Stimulated activated CD4-positive, alpha-beta T cell treated with anti-CD3 and anti-CD28 coated beads, Interleukin-2, amount 100 ng/mL, for 24 hours (primary cell): ENCODE measurements at regions not wholly inside any gene's neighbourhood (a gene's known extent, or its start where the extent isn't known, plus 50 kb on each side); places are given as distances from the start of the nearest gene placed in this dataset.

ENCODE experiments used
- DNase-seq, 2 donors: peaks; one replicate each; pipeline ENCODE4 v3.0.0-alpha.2; 2020

DNA sequence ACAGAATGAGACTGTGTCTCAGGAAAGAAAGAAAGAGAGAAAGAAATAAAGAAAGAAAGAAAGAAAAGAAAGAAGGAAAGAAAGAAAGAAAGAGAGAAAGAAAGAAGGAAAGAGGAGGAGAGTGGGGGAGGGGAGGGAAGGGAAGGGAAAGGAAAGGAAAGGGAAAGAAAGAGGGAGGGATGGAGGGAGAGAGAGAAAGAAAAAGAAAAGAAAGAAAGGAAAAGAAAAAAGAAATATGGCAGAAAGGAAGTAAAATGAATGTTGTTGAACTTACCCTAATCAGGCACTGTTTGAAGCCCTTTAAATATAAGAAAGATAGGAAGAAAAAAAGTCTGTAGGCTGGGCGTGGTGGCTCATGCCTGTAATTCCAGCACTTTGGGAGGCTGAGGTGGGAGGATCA lies 276.1 kb downstream of the INSC start:
- no peak for DNase-seq

DNA sequence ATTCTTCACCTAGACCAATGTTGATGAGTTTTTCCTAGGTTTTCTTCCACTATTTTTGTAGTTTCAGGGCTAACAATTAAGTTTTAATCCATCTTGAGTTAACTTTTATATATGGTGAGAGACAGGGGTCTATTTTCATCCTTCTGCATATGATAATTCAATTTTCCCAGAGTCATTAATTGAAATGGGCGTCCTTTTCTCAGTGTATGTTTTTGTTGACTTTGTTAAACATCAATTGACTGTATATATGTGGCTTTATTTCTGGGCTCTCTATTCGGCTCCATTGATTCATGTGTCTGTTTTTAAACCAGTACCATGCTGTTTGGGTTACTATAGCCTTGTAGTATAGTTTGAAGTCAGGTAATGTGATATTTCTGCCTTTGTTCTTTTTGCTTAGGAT lies 282.1 kb downstream of the INSC start:
- DNase-seq: no peak

DNA sequence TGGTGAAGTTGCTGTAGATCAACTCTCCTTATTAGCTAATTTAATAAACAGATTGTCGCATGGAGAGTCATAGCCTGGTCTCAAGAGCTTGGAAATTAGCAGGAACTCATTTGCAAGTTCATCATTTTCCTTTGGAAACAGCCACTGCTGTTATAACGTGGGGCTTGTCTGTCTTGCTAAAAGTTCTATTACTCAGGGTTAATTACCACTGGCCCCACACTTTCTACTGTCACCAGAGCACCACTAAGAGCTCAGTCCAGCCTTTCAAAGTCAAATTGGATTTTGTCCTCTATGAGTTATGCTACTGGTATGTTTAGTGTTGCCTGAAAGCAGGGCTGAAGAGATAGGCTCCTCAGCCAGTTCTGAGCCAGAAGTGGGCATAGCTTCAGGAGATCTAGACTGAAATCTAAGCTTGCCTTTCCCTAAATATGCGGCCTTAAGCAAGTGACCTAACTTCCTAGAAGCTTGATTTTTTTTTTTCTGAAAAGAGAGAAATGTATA lies 292.2 kb downstream of the INSC start:
- no peak for DNase-seq

DNA sequence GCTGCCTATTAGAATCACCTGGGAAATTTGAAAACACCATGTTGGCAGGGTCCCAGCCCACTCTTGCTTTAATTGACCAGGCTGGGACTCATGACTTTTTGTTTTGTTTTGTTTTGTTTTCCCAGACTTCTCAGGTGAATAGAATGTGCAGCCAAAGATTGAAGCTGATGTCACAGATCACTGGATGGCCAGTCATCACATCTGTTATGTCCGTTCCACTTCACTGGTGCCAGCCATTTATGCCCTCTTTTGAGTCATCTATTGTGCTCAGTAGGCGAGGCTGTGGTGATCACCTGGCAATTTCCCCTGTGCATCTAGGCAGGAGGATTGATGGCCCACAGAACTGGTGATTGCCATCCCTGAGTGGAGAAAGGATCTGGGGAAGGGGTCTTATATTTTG lies 297.3 kb downstream of the INSC start:
- no peak for DNase-seq

DNA sequence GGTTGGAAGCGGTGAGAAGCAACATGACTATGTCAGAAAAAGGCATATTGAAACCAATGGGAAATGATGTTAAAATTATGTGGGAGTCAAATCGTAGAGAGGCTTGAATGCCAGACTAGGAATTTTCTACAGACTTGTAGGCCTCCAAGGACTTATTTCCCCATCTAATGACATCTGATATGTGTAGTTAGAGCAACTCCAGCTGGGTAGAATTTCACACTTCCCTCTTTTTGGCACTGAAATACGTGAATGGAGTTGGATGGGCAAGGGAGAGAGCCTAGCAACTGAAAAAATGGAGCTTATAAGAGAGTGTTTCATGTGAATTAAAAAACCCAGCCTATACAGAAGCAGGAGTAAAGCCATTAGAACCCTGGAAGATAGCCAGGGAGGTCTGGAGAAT lies 304.2 kb downstream of the INSC start:
- DNase-seq: no peak

DNA sequence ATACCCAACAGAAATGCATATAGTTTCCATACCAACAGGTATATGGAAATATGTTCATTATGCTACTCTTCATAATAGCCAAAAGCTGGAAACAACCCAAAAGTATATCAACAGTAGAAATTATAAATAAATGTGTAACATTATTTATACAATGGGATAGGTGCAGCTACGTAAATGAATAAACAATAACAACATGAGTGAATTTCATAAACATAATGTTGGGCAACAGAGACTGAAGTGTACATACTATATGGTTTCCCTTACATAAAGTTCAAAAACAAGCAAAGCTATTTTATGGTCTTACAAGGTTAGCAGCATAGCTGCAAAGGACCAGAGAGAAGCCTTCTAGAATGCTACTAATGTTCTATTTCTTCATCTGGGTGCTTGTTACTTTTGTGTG lies 305.0 kb downstream of the INSC start:
- no peak for DNase-seq

DNA sequence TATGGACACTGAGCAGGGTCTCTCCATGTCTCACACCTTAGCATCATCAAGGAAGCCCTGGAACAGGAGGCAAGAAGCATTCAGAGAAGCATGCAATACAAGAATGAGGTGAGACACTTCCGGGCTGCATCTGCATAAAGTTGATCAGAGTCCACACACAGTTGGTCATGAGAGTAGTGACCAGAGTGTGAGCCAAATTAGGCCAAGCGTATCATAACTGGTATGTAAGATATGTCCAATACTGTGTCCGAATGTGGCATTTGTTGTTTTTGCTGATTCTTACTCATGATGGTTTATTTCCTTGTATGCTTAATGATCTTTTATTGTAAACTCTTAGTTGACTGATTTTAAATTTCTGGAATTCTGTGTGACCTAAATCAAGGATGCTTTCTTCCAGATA lies 315.7 kb downstream of the INSC start:
- DNase-seq: no peak

DNA sequence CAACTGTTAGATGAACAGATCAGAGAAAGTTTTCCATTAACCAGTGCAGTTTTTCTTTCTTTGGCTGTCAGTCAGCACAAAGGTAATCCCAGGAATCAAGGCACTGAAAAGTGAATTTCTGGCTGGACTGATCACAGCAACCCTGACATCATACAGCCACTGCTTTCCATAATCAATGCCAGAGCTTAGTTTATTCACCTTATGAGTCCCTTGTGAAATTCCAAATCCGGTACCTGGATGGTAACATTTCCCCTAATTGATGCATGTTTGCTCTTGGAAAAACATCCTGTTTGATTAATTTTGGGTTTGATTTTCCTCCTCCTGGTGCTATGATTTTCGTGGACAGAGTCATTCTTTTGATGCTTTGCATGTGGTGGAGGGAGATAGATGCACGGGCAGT lies 319.8 kb downstream of the INSC start:
- no peak for DNase-seq

DNA sequence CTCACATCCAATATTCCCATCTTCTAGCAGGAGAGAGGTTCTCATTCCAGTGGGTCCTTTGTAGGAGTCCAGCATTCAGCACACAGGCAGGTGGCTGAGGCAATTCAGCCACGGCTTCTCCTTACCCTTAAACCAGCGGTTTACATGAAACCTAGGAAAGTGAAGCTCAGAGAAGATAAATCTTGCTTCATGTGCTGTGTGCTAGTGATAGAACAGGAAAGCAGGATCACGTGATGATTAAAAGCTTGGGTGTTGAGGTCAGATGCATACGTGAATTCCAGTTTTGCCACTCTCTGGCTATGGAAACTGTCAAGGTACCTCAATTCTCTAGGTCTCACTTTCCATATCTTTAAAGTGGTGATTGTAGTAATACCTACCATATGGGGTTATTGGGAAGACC lies 331.6 kb downstream of the INSC start:
- DNase-seq: no peak

DNA sequence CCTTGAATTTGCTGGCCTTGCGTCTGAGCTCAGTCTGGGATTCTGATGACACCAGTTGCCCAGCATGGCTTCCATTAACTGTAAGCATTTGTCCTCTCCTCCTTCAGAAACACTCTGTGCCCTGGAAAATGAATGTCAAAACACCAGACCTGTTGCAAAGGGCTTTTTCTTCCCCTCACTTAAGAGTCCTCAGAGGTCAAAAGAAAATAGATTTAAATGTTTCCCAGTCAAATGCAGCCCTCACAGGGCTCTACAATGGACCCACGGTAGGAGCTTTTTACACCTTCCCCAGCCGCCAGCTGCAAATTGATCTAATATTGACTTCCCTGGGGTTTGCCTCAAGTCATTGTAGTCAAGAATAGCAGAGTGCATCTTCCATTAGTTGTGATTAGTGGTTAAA lies 332.2 kb downstream of the INSC start:
- no peak for DNase-seq

DNA sequence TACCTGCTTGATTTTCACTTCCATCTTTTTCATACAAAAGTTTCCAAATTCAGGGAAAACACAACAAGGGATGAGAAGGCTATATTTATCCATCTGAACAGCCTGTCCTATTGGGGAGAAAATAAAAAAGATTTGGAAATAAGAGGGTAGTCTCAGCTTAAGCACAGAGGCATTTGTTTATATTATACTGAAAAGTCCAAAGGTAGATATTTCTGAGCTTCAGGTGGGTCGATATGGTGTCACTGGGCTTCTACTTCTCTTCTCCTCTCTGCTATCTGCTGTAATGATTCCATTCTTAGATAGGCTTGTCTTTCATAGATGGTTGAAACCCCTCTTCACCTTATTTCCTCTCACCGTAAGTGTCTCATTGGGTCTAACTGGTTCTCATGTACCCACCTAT lies 337.0 kb downstream of the INSC start:
- no peak for DNase-seq

DNA sequence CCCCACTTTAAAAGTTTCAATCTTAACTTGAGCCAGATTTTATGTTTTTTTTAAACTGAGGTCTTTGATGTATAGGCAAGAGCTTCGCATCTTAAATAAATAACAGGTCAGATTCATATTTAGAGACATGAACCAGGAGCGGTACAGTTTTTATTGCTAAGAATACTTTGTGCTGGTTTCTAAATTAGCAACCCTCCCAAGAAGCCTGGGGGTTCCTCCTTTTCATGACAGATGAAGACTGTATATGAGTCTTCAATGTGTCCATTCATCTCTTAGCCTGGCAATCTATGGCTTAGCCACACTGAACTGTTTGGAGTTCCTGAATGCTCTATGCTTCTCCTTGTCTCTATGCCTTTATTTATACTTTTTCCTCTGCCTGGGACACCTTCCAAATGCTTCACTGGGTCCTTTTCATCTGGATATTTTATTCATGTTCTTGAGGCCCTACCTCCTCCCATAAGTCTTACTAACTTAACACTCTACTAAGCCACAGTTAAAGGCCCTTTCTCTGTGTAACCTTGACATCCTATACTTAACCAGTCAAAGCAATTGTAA lies 338.6 kb downstream of the INSC start:
- DNase-seq: no peak

DNA sequence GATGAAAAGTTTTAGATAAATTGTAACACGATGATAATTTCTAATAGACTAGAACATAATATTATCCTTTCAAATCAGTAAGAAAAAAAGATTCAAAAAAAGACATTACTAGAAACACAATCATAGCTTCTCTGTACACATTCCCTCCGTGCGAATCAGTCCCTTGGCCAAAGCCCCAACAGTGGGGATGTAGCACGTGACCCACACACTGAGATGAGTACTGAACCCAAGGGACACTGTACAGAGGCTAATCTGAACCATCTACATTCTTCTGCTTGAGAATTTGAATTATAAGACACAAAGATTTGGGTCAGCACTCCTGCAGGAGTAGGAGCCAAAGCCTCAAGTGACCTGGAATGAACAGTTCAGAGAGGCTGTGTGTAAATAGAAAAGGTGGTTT lies 353.7 kb downstream of the INSC start:
- DNase-seq: no peak

DNA sequence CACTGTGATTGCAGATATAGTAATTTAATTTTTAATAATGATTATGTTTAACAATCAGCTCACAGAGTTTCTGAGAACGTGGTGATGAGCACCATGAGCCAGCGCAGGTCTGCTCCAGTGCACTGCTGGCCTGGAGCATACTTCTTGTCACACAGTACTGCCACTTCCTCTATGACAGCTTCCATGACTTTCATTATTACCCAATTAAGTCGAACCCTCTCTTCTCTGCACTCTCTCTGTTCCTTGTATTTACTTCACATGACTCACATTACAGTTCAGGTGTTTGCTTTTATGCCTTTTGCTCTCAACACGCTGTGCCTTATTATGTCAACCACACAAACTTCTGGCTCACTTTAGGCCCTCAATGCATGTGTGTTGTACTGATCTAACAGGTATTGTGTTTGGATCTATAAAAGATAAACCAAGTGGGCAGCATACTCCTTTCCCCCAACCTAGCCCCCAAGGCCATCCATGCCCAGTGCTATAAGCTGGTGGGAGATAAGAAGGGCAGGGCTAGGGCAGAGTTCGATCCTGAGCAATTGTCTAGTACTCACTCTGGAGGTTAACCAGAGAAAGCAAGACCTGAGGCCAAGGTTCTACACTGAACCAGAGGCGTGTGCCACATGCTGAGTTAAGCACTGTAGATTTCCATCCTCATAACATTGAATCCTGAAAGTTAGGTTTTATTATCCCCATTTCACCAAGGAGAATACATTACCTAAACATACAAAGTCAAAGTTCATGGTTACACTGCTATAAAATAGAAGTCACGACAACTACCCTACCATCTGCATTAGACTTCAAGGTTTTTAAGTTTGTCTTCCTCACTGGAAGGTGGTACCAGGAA lies 356.5 kb downstream of the INSC start:
- no peak for DNase-seq

DNA sequence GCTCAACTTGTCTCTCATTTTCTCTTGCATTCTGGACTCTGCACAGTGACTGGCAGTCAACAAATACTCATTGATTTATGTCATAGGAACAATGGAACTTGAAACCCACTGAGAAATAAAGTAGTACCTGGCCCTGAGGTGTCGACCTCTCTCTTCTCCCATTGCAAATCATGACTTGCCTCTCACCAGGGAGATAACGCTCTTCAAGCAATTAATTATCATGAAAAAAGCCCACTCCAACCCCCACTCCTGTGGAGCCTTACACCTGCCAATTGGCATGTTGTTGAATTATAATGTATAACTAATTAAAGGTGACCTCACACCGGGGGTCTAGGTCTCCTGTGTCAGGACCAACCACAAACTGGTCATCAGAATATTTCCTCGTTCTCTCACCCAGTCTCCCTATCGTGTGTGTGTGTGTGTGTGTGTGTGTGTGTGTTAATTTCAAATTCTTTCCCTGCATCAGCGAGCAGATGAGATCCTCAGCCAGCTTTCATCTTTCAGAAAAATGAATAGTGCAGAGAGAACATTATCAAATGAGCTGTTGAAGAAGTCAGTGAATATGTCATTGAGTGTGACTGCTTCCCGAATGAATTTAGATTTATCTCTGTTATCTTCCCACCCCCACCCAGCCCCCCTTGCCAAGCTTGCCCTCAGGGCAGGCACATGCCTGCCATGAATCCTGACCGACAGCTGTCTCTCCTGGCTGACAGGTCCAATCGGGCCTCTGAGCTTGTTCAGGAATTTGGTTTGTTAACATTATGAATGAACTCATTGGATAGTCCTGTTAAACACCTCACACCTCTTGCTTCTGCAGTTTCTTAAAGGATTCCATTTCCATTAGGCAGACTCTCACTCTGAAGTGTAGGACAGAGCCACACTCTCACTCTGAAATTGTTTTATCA lies 357.4 kb downstream of the INSC start:
- no peak for DNase-seq

DNA sequence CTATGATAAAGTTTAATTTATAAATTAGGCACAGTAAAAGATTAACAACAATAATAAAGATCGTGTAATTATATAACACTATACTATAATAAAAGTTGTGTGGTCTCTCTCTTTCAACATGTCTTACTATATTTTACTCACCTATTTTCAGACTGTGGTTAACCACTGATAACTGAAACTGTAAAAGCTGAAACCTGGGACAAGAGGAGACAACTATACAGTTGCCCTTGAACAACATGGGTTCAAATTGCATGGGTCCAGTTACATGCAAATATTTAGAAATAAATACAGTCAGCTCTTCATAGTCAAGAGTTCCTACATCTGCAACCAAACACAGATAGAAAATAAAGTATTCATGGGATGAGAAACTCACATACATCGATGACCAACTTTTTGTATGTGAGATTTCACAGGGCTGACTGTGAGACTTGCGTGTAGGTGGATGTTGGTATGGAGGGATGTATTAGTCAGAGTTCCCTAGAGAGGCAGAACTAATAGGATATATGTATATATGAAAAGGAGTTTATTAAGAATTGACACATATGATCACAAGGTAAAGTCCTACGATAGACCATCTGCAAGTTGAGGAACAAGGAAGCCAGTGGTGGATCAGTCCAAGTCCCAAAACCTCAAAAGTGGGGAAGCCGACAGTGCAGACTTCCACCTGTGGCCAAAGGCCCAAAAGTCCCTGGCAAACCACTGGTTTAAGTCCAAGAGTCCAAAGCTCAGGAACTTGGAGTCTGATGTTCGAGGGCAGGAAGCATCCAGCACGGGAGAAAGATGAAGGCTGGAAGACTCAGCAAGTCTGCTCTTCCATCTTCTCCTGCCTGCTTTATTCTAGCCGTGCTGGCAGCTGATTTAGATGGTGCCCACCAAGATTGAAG lies 359.5 kb downstream of the INSC start:
- no peak for DNase-seq

DNA sequence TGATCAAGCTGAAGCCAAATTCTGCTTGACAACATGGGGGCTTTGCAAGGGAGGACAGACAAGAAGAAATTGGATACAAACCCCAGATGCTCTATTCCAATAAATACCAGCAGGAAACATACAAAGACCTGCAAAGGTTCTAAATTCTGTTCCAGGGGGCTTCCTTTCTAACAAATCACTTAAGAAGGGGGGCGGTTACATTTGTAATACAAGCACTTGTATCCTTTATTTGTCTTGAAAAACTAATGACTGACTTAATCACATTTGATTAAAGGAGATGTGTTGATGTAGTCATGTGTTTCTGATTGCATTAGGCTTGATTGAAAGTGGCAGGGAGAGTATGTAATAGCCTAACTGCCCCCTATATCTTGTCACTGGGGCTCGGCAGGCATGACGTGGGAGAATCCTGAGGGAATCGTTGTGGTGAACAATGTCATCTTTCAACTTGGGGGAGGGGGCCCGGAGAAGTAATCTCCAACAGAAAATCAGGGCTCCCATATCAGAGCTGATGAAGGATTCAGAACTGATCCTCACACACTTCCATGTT lies 361.7 kb downstream of the INSC start:
- no peak for DNase-seq

DNA sequence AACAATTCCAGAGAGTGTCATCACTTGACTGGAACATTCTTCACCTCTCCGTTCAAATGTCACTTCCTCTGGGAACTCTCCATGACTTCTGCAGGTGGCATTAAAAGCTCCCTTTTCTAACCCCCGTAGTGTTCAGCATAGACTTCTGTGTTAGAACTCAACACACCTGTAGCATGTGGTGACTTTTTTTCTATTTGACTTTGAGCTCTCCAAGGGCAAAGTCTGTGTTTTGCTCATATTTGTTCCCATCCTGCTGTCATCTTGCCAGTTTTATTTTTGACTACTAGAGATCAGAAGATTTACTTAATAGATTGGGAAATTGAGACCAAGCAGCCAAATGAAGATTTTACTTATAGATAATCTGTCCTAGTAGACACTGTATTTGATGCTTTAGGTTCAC lies 367.1 kb downstream of the INSC start:
- DNase-seq: no peak

DNA sequence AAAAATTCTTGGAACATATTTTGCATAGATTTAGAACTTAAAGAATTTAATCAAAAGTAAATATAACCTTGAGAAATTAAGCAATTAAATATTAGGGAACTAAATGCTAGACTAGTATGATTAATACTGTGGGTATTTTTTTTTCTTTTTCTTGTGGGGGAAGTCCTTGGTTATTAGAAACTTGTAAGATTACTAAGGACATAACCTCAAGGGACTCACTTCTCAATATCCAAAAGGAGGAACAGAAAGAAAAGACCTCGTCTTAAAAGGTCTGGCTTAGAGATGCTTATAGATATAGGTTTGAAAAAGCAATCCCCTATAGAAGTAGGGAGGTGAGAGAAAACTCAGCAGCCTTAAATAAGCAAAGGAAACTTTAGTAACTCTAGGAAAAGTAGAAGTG lies 368.5 kb downstream of the INSC start:
- DNase-seq: no peak

DNA sequence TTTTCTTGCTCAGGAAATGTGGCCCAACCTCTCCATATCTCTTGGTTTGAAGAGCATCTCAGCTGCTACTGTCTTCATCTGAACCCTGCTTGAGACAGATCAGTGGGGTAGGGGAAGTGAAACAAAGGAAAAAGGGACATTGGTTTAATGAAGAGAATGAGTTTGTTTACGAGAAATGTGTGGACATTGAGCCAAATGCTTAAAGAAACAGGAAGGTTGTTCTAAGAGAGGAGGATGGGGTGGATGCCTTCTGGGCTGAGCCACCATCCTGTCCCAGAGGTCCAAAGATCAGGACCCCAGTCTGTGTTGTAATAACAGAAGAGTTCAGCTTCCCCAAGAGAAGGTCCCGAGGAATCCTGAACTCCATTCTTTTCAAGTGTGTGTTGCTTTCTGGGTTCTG lies 369.7 kb downstream of the INSC start:
- DNase-seq: no peak

DNA sequence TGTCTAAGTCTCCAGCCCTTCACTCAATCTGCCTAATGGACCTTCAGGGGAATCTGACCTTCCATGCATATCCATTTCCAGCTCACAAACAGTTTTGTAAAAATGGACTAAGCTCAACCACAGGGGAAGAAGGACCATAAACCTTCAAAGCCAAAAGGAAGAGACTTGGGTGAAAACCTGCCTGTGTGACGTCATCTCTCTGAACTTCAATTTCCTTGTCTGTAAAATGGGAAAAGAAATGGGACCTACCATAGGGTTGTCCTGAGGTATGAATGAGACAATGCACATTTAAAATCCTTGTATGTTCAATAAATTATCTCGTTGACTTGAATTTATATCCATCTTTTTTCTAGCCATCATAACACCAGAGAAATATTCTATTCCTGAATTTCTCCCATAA lies 370.7 kb downstream of the INSC start:
- no peak for DNase-seq

DNA sequence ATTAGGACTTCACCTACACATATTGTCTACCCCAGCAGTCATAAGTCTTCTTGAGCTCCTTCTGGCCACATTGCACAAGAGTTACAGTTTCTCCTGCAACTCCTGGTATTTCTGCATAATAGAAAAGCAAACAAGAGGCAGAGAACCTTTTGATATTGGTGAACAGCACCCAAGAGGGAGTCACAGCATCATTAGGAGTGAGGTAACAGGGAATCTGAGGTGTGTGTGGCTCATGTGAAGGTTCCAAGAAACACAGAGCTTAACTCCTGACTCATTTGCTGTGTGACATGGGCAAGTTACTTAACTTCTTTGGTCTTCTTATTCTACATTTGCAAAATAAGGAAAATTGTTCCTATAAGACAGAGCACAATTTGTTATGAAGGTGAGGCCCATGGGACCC lies 374.6 kb downstream of the INSC start:
- DNase-seq: no peak
